ENCODE measurements at regions not wholly inside any gene's neighbourhood (a gene's known extent, or its start where the extent isn't known, plus 50 kb on each side); places are given as distances from the start of the nearest gene placed in this dataset.

GRCh38 chr2:216951171-216951570 lies 91.3 kb upstream of the TNP1 start:
- WGBS (ENCODE audit: extremely low coverage, insufficient coverage, insufficient read length): no CpG with 5 or more reads among the region's 4 CpGs
- Histone ChIP-seq H2AFZ (ENCODE audit: insufficient read depth, low read length, poor library complexity) (no peak overlapping the region), H4K8ac (ENCODE audit: low read depth, low read length) (no peak overlapping the region)

GRCh38 chr2:216950547-216950946 lies 90.7 kb upstream of the TNP1 start:
- Histone ChIP-seq H3K36me3 (ENCODE audit: control insufficient read depth in 1 of 2, insufficient read depth in 2 of 2, low read length in 2 of 2) (no peaks in the 10 kb centered on the region), H3K14ac (ENCODE audit: low read length) (no peak overlapping the region), H3K27me3 (ENCODE audit: insufficient read depth, low read length) (no peaks in the 10 kb centered on the region), H3K79me2 (ENCODE audit: control insufficient read depth, insufficient read depth, low read length, poor library complexity) (no peaks in the 10 kb centered on the region), H2BK12ac (ENCODE audit: low read length) (no peak overlapping the region), H4K12ac (ENCODE audit: low read depth, low read length) (no peak overlapping the region), H2AFZ (ENCODE audit: insufficient read depth, low read length, poor library complexity) (no peak overlapping the region), H4K91ac (ENCODE audit: low read depth, low read length) (no peak overlapping the region), H3K9me3 (ENCODE audit: insufficient read depth, low read depth, low read length) (peaks cover 2% of the 10 kb centered on the region), H2BK120ac (ENCODE audit: insufficient read depth, low read length, poor library complexity) (no peak overlapping the region), H3K27ac (ENCODE audit: low read depth, low read length) (no peak overlapping the region), H3K9ac (ENCODE audit: low read length) (no peak overlapping the region), H3K4me2 (ENCODE audit: low read length) (no peak overlapping the region), H3K4me3 (ENCODE audit: low read depth, low read length) (no peak overlapping the region), H3K4me1 (ENCODE audit: control insufficient read depth in 1 of 2, insufficient read depth in 2 of 2, low read length in 2 of 2) (no peaks in the 10 kb centered on the region), H4K8ac (ENCODE audit: low read depth, low read length) (no peak overlapping the region), H3K23ac (ENCODE audit: low read length) (no peak overlapping the region), H2AK5ac (ENCODE audit: low read length) (no peak overlapping the region), H3K4ac (ENCODE audit: low read depth, low read length) (no peak overlapping the region), H3K79me1 (ENCODE audit: low read length) (no peaks in the 10 kb centered on the region), H3K18ac (ENCODE audit: low read length) (no peak overlapping the region), H2BK5ac (ENCODE audit: low read depth, low read length, poor library complexity) (no peak overlapping the region)
- WGBS (ENCODE audit: extremely low coverage, insufficient coverage, insufficient read length): no CpG with 5 or more reads among the region's 2 CpGs
- no peak for DNase-seq

More at GRCh38 chr2:216951171-216951570, 91.3 kb upstream of the TNP1 start:
- Histone ChIP-seq H4K12ac (ENCODE audit: low read depth, low read length) (no peak overlapping the region), H3K4ac (ENCODE audit: low read depth, low read length) (no peak overlapping the region), H3K4me2 (ENCODE audit: low read length) (no peak overlapping the region), H3K4me1 (ENCODE audit: control insufficient read depth in 1 of 2, insufficient read depth in 2 of 2, low read length in 2 of 2) (no peaks in the 10 kb centered on the region), H3K27me3 (ENCODE audit: insufficient read depth, low read length) (no peaks in the 10 kb centered on the region), H3K79me1 (ENCODE audit: low read length) (no peaks in the 10 kb centered on the region), H3K9ac (ENCODE audit: low read length) (no peak overlapping the region), H3K36me3 (ENCODE audit: control insufficient read depth in 1 of 2, insufficient read depth in 2 of 2, low read length in 2 of 2) (no peaks in the 10 kb centered on the region), H2AK5ac (ENCODE audit: low read length) (no peak overlapping the region), H3K27ac (ENCODE audit: low read depth, low read length) (no peak overlapping the region), H3K23ac (ENCODE audit: low read length) (no peak overlapping the region), H3K18ac (ENCODE audit: low read length) (no peak overlapping the region), H3K9me3 (ENCODE audit: insufficient read depth, low read depth, low read length) (peaks cover 2% of the 10 kb centered on the region), H4K91ac (ENCODE audit: low read depth, low read length) (no peak overlapping the region), H2BK5ac (ENCODE audit: low read depth, low read length, poor library complexity) (no peak overlapping the region), H2BK12ac (ENCODE audit: low read length) (no peak overlapping the region), H3K79me2 (ENCODE audit: control insufficient read depth, insufficient read depth, low read length, poor library complexity) (no peaks in the 10 kb centered on the region), H3K4me3 (ENCODE audit: low read depth, low read length) (no peak overlapping the region), H3K14ac (ENCODE audit: low read length) (no peak overlapping the region), H2BK120ac (ENCODE audit: insufficient read depth, low read length, poor library complexity) (no peak overlapping the region)
- no peak for DNase-seq

GRCh38 chr2:216949700-216950413 lies 90.0 kb upstream of the TNP1 start:
- no CpG with 5 or more reads among the region's 12 CpGs for WGBS (ENCODE audit: extremely low coverage, insufficient coverage, insufficient read length)
- H4K8ac ChIP-seq (ENCODE audit: low read depth, low read length): no peak overlapping the region
- peaks cover 2% of the 10 kb centered on the region for H3K9me3 ChIP-seq (ENCODE audit: insufficient read depth, low read depth, low read length)
- H2BK5ac ChIP-seq (ENCODE audit: low read depth, low read length, poor library complexity): no peak overlapping the region
- no peak overlapping the region for H3K27ac ChIP-seq (ENCODE audit: low read depth, low read length)
- no peaks in the 10 kb centered on the region for H3K27me3 ChIP-seq (ENCODE audit: insufficient read depth, low read length)
- no peak overlapping the region for H3K18ac ChIP-seq (ENCODE audit: low read length)
- no peak overlapping the region for H3K9ac ChIP-seq (ENCODE audit: low read length)
- H2AFZ ChIP-seq (ENCODE audit: insufficient read depth, low read length, poor library complexity): no peak overlapping the region
- no peak overlapping the region for H3K4me2 ChIP-seq (ENCODE audit: low read length)
- no peak overlapping the region for H3K4me3 ChIP-seq (ENCODE audit: low read depth, low read length)
- no peaks in the 10 kb centered on the region for H3K79me1 ChIP-seq (ENCODE audit: low read length)
- H2AK5ac ChIP-seq (ENCODE audit: low read length): no peak overlapping the region
- H3K36me3 ChIP-seq (ENCODE audit: control insufficient read depth in 1 of 2, insufficient read depth in 2 of 2, low read length in 2 of 2): no peaks in the 10 kb centered on the region
- H4K12ac ChIP-seq (ENCODE audit: low read depth, low read length): no peak overlapping the region
- H3K23ac ChIP-seq (ENCODE audit: low read length): no peak overlapping the region
- H2BK12ac ChIP-seq (ENCODE audit: low read length): no peak overlapping the region
- no peaks in the 10 kb centered on the region for H3K79me2 ChIP-seq (ENCODE audit: control insufficient read depth, insufficient read depth, low read length, poor library complexity)
- DNase-seq: no peak
- H4K91ac ChIP-seq (ENCODE audit: low read depth, low read length): no peak overlapping the region
- no peak overlapping the region for H2BK120ac ChIP-seq (ENCODE audit: insufficient read depth, low read length, poor library complexity)
- no peak overlapping the region for H3K4ac ChIP-seq (ENCODE audit: low read depth, low read length)
- H3K4me1 ChIP-seq (ENCODE audit: control insufficient read depth in 1 of 2, insufficient read depth in 2 of 2, low read length in 2 of 2): no peaks in the 10 kb centered on the region
- no peak overlapping the region for H3K14ac ChIP-seq (ENCODE audit: low read length)

GRCh38 chr2:216947055-216947454 lies 87.2 kb upstream of the TNP1 start:
- H3K9me3 ChIP-seq (ENCODE audit: insufficient read depth, low read depth, low read length): peaks cover 2% of the 10 kb centered on the region
- H3K23ac ChIP-seq (ENCODE audit: low read length): no peak overlapping the region
- H3K27ac ChIP-seq (ENCODE audit: low read depth, low read length): no peak overlapping the region
- H3K4ac ChIP-seq (ENCODE audit: low read depth, low read length): no peak overlapping the region
- no peak overlapping the region for H2AFZ ChIP-seq (ENCODE audit: insufficient read depth, low read length, poor library complexity)
- H3K4me2 ChIP-seq (ENCODE audit: low read length): no peak overlapping the region
- no peaks in the 10 kb centered on the region for H3K27me3 ChIP-seq (ENCODE audit: insufficient read depth, low read length)
- no peak overlapping the region for H4K91ac ChIP-seq (ENCODE audit: low read depth, low read length)
- H2AK5ac ChIP-seq (ENCODE audit: low read length): no peak overlapping the region
- no peaks in the 10 kb centered on the region for H3K79me1 ChIP-seq (ENCODE audit: low read length)
- no peak overlapping the region for H2BK5ac ChIP-seq (ENCODE audit: low read depth, low read length, poor library complexity)
- H3K9ac ChIP-seq (ENCODE audit: low read length): no peak overlapping the region
- H4K8ac ChIP-seq (ENCODE audit: low read depth, low read length): no peak overlapping the region
- H3K14ac ChIP-seq (ENCODE audit: low read length): no peak overlapping the region
- no CpG with 5 or more reads among the region's 4 CpGs for WGBS (ENCODE audit: extremely low coverage, insufficient coverage, insufficient read length)
- H3K36me3 ChIP-seq (ENCODE audit: control insufficient read depth in 1 of 2, insufficient read depth in 2 of 2, low read length in 2 of 2): no peaks in the 10 kb centered on the region
- no peaks in the 10 kb centered on the region for H3K4me1 ChIP-seq (ENCODE audit: control insufficient read depth in 1 of 2, insufficient read depth in 2 of 2, low read length in 2 of 2)
- no peaks in the 10 kb centered on the region for H3K79me2 ChIP-seq (ENCODE audit: control insufficient read depth, insufficient read depth, low read length, poor library complexity)
- H2BK12ac ChIP-seq (ENCODE audit: low read length): no peak overlapping the region
- no peak overlapping the region for H2BK120ac ChIP-seq (ENCODE audit: insufficient read depth, low read length, poor library complexity)
- DNase-seq: no peak
- H3K4me3 ChIP-seq (ENCODE audit: low read depth, low read length): no peak overlapping the region
- H4K12ac ChIP-seq (ENCODE audit: low read depth, low read length): no peak overlapping the region
- H3K18ac ChIP-seq (ENCODE audit: low read length): no peak overlapping the region
